ENCODE measurements at regions not wholly inside any gene's neighbourhood (a gene's known extent, or its start where the extent isn't known, plus 50 kb on each side); places are given as distances from the start of the nearest gene placed in this dataset.

DNA sequence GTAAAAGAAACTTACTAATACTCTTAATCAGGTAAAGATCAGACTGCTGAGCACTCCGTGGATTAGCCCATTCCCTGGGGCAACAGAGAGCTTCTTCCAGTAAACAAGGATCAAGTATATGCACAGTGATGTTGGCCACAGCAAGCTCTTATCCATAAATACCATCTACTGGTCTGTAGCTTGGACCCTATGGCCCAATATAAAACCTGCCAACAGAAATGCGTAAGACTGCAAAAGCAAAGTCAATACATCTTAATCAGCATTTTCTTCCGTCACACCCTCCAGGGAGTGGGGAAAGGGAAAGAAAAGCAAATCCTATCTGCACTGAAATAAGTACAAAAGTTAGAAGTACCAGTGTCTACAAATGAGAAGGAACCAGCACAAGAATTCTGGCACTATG lies 1082.1 kb downstream of the ZPLD1 start:
- TF ChIP-seq, protein P1, sequence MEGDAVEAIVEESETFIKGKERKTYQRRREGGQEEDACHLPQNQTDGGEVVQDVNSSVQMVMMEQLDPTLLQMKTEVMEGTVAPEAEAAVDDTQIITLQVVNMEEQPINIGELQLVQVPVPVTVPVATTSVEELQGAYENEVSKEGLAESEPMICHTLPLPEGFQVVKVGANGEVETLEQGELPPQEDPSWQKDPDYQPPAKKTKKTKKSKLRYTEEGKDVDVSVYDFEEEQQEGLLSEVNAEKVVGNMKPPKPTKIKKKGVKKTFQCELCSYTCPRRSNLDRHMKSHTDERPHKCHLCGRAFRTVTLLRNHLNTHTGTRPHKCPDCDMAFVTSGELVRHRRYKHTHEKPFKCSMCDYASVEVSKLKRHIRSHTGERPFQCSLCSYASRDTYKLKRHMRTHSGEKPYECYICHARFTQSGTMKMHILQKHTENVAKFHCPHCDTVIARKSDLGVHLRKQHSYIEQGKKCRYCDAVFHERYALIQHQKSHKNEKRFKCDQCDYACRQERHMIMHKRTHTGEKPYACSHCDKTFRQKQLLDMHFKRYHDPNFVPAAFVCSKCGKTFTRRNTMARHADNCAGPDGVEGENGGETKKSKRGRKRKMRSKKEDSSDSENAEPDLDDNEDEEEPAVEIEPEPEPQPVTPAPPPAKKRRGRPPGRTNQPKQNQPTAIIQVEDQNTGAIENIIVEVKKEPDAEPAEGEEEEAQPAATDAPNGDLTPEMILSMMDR (IDR thresholded peaks at IDR 0.05; ENCODE audit: insufficient read depth, low read length) = no peak
- TF ChIP-seq, protein P2, sequence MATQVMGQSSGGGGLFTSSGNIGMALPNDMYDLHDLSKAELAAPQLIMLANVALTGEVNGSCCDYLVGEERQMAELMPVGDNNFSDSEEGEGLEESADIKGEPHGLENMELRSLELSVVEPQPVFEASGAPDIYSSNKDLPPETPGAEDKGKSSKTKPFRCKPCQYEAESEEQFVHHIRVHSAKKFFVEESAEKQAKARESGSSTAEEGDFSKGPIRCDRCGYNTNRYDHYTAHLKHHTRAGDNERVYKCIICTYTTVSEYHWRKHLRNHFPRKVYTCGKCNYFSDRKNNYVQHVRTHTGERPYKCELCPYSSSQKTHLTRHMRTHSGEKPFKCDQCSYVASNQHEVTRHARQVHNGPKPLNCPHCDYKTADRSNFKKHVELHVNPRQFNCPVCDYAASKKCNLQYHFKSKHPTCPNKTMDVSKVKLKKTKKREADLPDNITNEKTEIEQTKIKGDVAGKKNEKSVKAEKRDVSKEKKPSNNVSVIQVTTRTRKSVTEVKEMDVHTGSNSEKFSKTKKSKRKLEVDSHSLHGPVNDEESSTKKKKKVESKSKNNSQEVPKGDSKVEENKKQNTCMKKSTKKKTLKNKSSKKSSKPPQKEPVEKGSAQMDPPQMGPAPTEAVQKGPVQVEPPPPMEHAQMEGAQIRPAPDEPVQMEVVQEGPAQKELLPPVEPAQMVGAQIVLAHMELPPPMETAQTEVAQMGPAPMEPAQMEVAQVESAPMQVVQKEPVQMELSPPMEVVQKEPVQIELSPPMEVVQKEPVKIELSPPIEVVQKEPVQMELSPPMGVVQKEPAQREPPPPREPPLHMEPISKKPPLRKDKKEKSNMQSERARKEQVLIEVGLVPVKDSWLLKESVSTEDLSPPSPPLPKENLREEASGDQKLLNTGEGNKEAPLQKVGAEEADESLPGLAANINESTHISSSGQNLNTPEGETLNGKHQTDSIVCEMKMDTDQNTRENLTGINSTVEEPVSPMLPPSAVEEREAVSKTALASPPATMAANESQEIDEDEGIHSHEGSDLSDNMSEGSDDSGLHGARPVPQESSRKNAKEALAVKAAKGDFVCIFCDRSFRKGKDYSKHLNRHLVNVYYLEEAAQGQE (IDR thresholded peaks at IDR 0.05; ENCODE audit: insufficient replicate concordance, low read depth) = no peak
- TF ChIP-seq POLR2AphosphoS5 (IDR thresholded peaks at IDR 0.05; ENCODE audit: low read depth) (no peak), GABPA (IDR thresholded peaks at IDR 0.05; ENCODE audit: low read depth) (no peak), SPI1 (IDR thresholded peaks at IDR 0.05; ENCODE audit: borderline replicate concordance, low read depth) (no peak)

All from HL-60 (cell line).